NB4 (cell line): ENCODE measurements at regions not wholly inside any gene's neighbourhood (a gene's known extent, or its start where the extent isn't known, plus 50 kb on each side); places are given as distances from the start of the nearest gene placed in this dataset.

ENCODE experiments used
- CTCF ChIP-seq: IDR thresholded peaks from one replicate; pipeline ENCODE4 v1.5.1; 2012; ENCODE audit warnings: low read depth, low read length
- MYC ChIP-seq: IDR thresholded peaks from 2 replicates; pipeline ENCODE4 v1.6.1; 2011; ENCODE audit warnings: low read depth, low read length
- POLR2A ChIP-seq: IDR thresholded peaks from 2 replicates; pipeline ENCODE4 v1.6.1; 2011; ENCODE audit warnings: mild to moderate bottlenecking; ENCODE audit not compliant: insufficient read length; ENCODE audit errors: extremely low read depth
- TF ChIP-seq, protein P1 (sequence below): IDR thresholded peaks from 2 replicates; pipeline ENCODE4 v1.6.1; 2011; ENCODE audit warnings: low read depth, low read length

GRCh38 chr7:153524070-153524601, 528.1 kb upstream of the DPP6 start:
- TF ChIP-seq POLR2A, result no peak
- no peak for TF ChIP-seq CTCF
- TF ChIP-seq, protein P1, sequence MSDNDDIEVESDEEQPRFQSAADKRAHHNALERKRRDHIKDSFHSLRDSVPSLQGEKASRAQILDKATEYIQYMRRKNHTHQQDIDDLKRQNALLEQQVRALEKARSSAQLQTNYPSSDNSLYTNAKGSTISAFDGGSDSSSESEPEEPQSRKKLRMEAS, result no peak
- no peak for TF ChIP-seq MYC
